G401 (cell line): ENCODE measurements at regions not wholly inside any gene's neighbourhood (a gene's known extent, or its start where the extent isn't known, plus 50 kb on each side); places are given as distances from the start of the nearest gene placed in this dataset.
"Not testable (repeated sequence)": the region's sequence is repeated elsewhere in the genome, so short reads cannot be mapped to it uniquely, and the experiment has no call there.

Experiments used
- DNase-seq: peaks from one replicate; pipeline ENCODE4 v3.0.0-alpha.2; 2015; ENCODE audit warnings: low spot score
- in situ Hi-C: cut with HindIII; loops from 2 replicates; pipeline ENCODE4 v1.10.0; 2016; ENCODE audit warnings: low sequenced_read_pairs, mixed read lengths

GRCh38 chr9:72440378-72440777, 75.4 kb upstream of the ZFAND5 start:
- no peak for DNase-seq
- in situ Hi-C loops: no loop called here

GRCh38 chr9:72433616-72434267, 68.7 kb upstream of the ZFAND5 start:
- in situ Hi-C loops, DNase-seq: not testable (repeated sequence)

- no peak for DNase-seq
- in situ Hi-C loops: no loop called here
These were observed 66.0 kb upstream of the ZFAND5 start for GRCh38 chr9:72431036-72431435.

- DNase-seq: no peak
These were observed 63.3 kb upstream of the ZFAND5 start for GRCh38 chr9:72428329-72428728.

DNA sequence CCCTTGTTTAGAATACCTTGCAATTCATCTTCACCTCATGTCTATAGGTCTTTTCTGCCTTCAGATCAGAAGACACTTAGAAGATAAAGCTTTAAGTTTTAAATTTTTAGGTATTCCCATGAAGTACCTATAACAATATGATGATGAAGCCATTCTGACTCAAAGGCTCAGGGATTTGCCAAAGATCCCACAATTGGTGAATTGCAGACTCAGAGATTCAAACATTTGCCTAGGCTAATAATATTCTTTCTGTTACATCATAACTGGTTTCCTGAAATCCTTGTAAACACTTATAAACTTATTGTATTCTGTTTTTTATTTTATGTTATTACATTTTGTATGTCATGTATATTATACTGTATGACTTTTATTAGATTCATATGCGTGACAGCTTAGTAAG, 62.8 kb upstream of the ZFAND5 start:
- in situ Hi-C loops: no loop called here
- no peak for DNase-seq

More at GRCh38 chr9:72428329-72428728, 63.3 kb upstream of the ZFAND5 start:
- in situ Hi-C loops: no loop called here

GRCh38 chr9:72424131-72424530, 59.1 kb upstream of the ZFAND5 start:
- no peak for DNase-seq
- in situ Hi-C loops: no loop called here

- DNase-seq: no peak
- in situ Hi-C loops: no loop called here
These were observed 57.2 kb upstream of the ZFAND5 start for GRCh38 chr9:72422214-72422613.

- no peak for DNase-seq
- in situ Hi-C loops: no loop called here
These were observed 55.8 kb upstream of the ZFAND5 start for GRCh38 chr9:72420783-72421182.

DNA sequence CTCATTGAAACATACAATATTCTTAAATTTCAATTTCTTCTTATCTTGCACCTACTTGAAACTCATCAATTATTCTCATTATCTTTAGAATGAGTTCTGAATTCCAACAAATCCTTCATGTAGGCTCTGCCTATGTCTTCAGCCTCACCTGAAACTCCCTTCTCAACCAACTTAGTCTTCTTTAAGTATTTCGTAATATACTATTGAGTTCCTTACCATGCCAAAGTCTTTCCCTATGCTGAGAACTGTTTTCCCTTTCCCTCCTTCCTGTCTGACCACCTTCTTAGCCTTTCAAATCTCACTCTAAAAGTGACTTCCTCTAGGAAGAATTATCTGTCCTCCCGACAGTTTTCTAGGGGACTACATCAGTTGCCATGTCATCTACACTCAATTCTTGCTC, 50.9 kb upstream of the ZFAND5 start:
- in situ Hi-C loops: no loop called here
- DNase-seq: no peak

- in situ Hi-C loops: no loop called here
- DNase-seq: no peak
These were observed 50.2 kb upstream of the ZFAND5 start for GRCh38 chr9:72415163-72415562.
